ENCODE measurements at regions not wholly inside any gene's neighbourhood (a gene's known extent, or its start where the extent isn't known, plus 50 kb on each side); places are given as distances from the start of the nearest gene placed in this dataset.

DNA sequence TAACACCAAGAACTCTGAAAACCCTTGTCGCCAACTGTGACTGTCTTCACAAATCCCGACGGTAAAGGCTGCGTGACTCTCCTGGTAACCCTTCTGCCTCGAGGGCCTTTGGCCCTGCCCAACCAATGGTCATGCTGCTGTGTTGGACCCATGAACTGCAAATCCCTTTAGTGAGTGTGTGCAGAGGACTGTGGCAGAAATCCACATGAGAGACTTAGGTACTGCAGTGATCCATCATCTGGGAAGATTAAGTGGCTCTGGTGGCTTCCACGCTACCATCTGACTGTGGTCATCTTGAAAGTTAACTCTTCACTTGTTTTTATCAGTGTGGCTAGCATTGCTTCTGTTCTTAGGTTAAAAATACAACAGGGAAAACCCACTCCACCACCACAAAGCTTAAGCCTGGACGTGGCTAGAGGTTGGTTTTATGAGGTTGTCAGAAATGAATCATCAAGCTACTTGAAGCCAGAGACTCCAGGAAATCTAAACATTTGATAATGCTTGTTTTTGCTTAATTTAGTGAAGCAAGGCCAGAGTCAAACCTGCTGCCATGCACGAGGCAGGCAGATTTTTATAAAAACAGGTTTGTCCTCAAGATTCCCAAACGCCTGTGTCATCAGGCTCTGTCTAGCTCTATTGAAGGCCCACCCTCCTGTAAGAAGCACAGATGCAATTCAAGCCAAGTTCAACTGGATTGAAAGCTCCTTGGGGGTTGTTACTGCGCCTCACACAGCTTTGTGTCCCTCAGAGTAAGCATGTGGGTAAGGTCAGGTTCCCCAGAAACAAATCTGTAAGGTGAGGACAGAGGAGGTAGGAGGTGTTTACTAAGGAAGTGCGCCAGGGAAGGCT, 52.7 kb upstream of the ERCC6L2 start:
- Histone ChIP-seq H3K9me3 (no peaks in the 10 kb centered on the region), H3K27me3 (no peaks in the 10 kb centered on the region), H3K36me3 (no peaks in the 10 kb centered on the region), H3K4me3 (no peak overlapping the region), H3K4me1 (no peaks in the 10 kb centered on the region), H3K27ac (peak overlapping the region in 2 of 4 donors; percentile 5 to 20)
- TF ChIP-seq POLR2A (IDR thresholded peaks at IDR 0.05): no peak
- TF ChIP-seq, protein P1, sequence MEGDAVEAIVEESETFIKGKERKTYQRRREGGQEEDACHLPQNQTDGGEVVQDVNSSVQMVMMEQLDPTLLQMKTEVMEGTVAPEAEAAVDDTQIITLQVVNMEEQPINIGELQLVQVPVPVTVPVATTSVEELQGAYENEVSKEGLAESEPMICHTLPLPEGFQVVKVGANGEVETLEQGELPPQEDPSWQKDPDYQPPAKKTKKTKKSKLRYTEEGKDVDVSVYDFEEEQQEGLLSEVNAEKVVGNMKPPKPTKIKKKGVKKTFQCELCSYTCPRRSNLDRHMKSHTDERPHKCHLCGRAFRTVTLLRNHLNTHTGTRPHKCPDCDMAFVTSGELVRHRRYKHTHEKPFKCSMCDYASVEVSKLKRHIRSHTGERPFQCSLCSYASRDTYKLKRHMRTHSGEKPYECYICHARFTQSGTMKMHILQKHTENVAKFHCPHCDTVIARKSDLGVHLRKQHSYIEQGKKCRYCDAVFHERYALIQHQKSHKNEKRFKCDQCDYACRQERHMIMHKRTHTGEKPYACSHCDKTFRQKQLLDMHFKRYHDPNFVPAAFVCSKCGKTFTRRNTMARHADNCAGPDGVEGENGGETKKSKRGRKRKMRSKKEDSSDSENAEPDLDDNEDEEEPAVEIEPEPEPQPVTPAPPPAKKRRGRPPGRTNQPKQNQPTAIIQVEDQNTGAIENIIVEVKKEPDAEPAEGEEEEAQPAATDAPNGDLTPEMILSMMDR (IDR thresholded peaks at IDR 0.05): no peak
- no peak for DNase-seq

DNA sequence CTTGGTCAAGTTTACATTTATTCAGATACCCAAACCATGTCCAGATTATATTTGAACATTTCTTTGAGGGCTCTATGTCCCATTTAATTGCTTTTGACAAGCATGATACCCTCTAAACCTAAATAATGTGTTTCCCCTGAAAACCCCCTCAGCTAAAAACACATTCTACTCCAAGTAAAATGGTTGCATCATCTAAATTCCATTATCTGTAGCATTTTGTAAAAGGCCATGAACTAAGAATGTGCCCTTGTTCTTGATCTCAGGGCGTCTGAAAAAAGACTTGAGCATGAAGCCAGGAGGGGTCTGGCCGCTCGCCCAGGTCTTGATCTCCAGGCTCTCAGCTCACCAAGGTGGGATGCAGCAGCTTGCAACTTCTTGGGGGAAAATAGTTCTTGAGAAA, 53.5 kb upstream of the ERCC6L2 start:
- H3K36me3 ChIP-seq: no peaks in the 10 kb centered on the region
- no peaks in the 10 kb centered on the region for H3K9me3 ChIP-seq
- H3K4me1 ChIP-seq: no peaks in the 10 kb centered on the region
- no peak overlapping the region for H3K4me3 ChIP-seq
- no peaks in the 10 kb centered on the region for H3K27me3 ChIP-seq
- no peak for TF ChIP-seq POLR2A (IDR thresholded peaks at IDR 0.05)
- TF ChIP-seq, protein P1 (IDR thresholded peaks at IDR 0.05): no peak
- DNase-seq: no peak
- no peak overlapping the region for H3K27ac ChIP-seq

DNA sequence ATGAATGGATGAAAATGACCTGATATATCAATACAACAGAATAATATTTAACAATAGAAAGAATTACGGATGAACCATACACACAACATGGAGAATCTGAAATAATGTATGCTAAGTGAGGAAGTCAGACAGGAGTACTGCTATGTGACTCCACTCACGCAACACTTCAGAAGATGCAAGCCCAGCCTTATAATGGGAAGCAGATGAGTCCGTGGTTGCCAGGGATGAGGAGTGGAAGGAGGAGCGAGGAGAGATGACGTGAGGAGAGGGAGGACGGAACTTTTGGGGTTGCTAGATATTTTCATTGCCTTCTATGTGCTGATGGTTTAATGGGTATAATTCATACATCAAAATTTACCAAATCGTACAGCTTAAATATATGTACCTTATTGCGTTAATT, 55.4 kb upstream of the ERCC6L2 start:
- no peak for TF ChIP-seq POLR2A (IDR thresholded peaks at IDR 0.05)
- TF ChIP-seq, protein P1 (IDR thresholded peaks at IDR 0.05): no peak
- Histone ChIP-seq H3K27ac (no peak overlapping the region), H3K4me3 (no peak overlapping the region)

DNA sequence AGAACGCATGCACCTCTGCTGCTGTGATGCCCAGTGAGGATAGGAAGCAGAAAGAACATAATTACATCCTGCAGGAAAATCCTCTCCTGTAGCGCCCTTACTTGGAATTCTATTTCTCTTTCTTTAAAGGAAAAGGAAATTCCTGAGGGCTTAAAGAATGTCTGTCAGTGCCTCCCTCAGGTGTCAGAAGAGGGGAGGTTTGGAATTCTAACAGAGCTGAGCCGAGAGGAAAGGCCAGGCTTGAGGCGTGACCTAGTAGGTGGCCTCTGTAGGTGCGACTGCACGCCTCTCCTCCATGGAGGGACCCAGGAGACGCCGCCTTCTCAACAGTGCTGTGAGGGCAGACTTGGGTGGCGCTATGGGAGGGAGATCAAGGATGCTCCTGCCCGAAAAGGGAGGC, 55.9 kb upstream of the ERCC6L2 start:
- Histone ChIP-seq H3K36me3 (no peaks in the 10 kb centered on the region), H3K27ac (no peak overlapping the region), H3K4me1 (no peaks in the 10 kb centered on the region), H3K9me3 (no peaks in the 10 kb centered on the region), H3K4me3 (no peak overlapping the region), H3K27me3 (no peaks in the 10 kb centered on the region)
- no peak for DNase-seq
- TF ChIP-seq, protein P1 (IDR thresholded peaks at IDR 0.05): no peak
- TF ChIP-seq POLR2A (IDR thresholded peaks at IDR 0.05): no peak

More for the DNA sequence above, 55.4 kb upstream of the ERCC6L2 start:
- Histone ChIP-seq H3K27me3 (no peaks in the 10 kb centered on the region), H3K9me3 (no peaks in the 10 kb centered on the region), H3K36me3 (no peaks in the 10 kb centered on the region), H3K4me1 (no peaks in the 10 kb centered on the region)
- DNase-seq: no peak

DNA sequence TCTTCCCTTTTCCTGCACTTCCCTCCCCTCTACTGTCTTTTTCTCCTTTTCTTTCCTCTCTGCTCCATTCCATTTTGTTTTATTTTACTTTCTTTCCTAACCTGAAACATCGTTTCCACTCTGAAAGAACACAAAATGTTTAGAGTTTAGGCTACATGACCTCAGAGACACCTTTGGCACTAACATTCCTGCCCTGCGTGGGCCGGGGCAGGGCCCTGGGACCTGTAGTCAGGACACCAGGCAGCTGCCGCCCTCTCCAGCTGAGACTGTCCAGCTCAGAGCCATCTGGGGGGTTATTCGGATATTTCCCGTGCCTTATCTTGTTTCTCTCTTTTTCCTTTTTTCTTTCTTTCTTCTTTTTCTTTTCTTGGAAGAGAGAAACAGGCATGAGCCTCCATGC, 58.3 kb upstream of the ERCC6L2 start:
- Histone ChIP-seq H3K9me3 (no peaks in the 10 kb centered on the region), H3K27ac (no peak overlapping the region), H3K4me3 (no peak overlapping the region), H3K4me1 (no peaks in the 10 kb centered on the region), H3K27me3 (no peaks in the 10 kb centered on the region), H3K36me3 (no peaks in the 10 kb centered on the region)
- TF ChIP-seq, protein P1 (IDR thresholded peaks at IDR 0.05): no peak
- TF ChIP-seq POLR2A (IDR thresholded peaks at IDR 0.05): no peak
- no peak for DNase-seq
